Gastroesophageal sphincter (tissue), 4 donors: ENCODE measurements at regions not wholly inside any gene's neighbourhood (a gene's known extent, or its start where the extent isn't known, plus 50 kb on each side); places are given as distances from the start of the nearest gene placed in this dataset.
"Not testable (repeated sequence)": the region's sequence is repeated elsewhere in the genome, so short reads cannot be mapped to it uniquely, and the experiment has no call there.

Experiments used
- ATAC-seq: fragments of 150-250 bp; one replicate; pipeline ENCODE4 v1.9.1; 2016; ENCODE audit warnings: mild to moderate bottlenecking, moderate library complexity
- H3K27ac ChIP-seq, 4 donors: fragments of 200-600 bp; sonication (generic) in 3 of 4; 1 replicate in 3 of 4; 2 replicates in 1 of 4; pipeline ENCODE4 v1.5.1; 2016 to 2019
- H3K27me3 ChIP-seq: fragments of 200-600 bp; sonication (generic); one replicate; pipeline ENCODE4 v1.5.1; 2019
- H3K36me3 ChIP-seq, 2 donors: fragments of 200-600 bp; sonication (generic); one replicate each; pipeline ENCODE4 v1.5.1; 2019; ENCODE audit warnings: control low read depth in 1 of 2
- H3K4me1 ChIP-seq, 3 donors: fragments of 200-600 bp; sonication (generic); 1 replicate in 2 of 3; 2 replicates in 1 of 3; pipeline ENCODE4 v1.5.1; 2016 to 2019; ENCODE audit warnings: control low read depth in 2 of 3
- H3K4me3 ChIP-seq, 2 donors: fragments of 200-600 bp; sonication (generic); one replicate each; pipeline ENCODE4 v1.5.1; 2019; ENCODE audit warnings: mild to moderate bottlenecking in 1 of 2, moderate library complexity in 1 of 2
- H3K9me3 ChIP-seq, 3 donors: fragments of 200-600 bp; sonication (generic); one replicate each; pipeline ENCODE4 v1.5.1; 2017 to 2019; ENCODE audit warnings: control low read depth in 2 of 3
- EP300 ChIP-seq: sonication (generic); formaldehyde crosslinking; IDR thresholded peaks from one replicate; pipeline ENCODE4 v1.6.1; 2017; ENCODE audit warnings: antibody characterized with exemption, mild to moderate bottlenecking
- POLR2A ChIP-seq, 2 donors: fragments of 450-650 bp; IDR thresholded peaks; one replicate each; pipeline ENCODE4 v1.6.1; 2017; ENCODE audit warnings: antibody characterized with exemption in 2 of 2, mild to moderate bottlenecking in 2 of 2, moderate library complexity in 1 of 2
- POLR2AphosphoS5 ChIP-seq: sonication (generic); formaldehyde crosslinking; IDR thresholded peaks from one replicate; pipeline ENCODE4 v1.6.1; 2017; ENCODE audit warnings: antibody characterized with exemption
- WGBS, 2 donors: methylation state at CpG; one replicate each; pipeline ENCODE4 v1.1.5; 2018; ENCODE audit warnings: low coverage in 1 of 2; 5-methylcytosine and 5-hydroxymethylcytosine counted together
- TF ChIP-seq, protein P1 (sequence below), 4 experiments: fragments of 200-600 bp in 2 of 4; fragments of 450-650 bp in 2 of 4; sonication (generic) in 1 of 4; IDR thresholded peaks; one replicate each; pipeline ENCODE4 v1.5.1; 2017 to 2019; ENCODE audit warnings: antibody characterized with exemption in 4 of 4, mild to moderate bottlenecking in 2 of 4, moderate library complexity in 2 of 4

DNA sequence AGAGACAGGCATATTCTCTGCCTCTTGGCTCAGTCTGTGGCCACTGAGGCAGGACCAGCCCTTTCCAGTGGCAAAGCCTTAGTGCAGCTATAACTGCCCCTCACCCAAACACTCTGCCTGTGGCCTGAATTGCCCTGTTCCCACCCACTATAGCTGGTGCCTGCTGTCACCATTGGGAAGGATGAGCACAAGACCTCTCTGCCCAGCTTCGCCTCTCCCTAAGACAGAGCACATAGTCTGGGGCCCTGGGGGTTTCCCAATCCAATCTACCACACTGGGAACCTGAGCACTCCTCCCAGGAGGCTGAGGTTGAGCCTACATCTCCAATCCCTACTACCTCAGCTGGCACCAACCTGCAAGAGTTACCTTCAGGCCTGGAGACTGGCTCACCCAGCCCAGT is 670.4 kb downstream of the JRKL start:
- peaks cover 0 to 18% (median 0%) of the 10 kb centered on the region in 3 donors for H3K9me3 ChIP-seq
- TF ChIP-seq POLR2AphosphoS5: no peak
- no peak for TF ChIP-seq POLR2A (IDR thresholded peaks at IDR 0.05)
- no peak for TF ChIP-seq EP300
- TF ChIP-seq, protein P1, sequence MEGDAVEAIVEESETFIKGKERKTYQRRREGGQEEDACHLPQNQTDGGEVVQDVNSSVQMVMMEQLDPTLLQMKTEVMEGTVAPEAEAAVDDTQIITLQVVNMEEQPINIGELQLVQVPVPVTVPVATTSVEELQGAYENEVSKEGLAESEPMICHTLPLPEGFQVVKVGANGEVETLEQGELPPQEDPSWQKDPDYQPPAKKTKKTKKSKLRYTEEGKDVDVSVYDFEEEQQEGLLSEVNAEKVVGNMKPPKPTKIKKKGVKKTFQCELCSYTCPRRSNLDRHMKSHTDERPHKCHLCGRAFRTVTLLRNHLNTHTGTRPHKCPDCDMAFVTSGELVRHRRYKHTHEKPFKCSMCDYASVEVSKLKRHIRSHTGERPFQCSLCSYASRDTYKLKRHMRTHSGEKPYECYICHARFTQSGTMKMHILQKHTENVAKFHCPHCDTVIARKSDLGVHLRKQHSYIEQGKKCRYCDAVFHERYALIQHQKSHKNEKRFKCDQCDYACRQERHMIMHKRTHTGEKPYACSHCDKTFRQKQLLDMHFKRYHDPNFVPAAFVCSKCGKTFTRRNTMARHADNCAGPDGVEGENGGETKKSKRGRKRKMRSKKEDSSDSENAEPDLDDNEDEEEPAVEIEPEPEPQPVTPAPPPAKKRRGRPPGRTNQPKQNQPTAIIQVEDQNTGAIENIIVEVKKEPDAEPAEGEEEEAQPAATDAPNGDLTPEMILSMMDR (IDR thresholded peaks at IDR 0.05): no peak
- no peaks in the 10 kb centered on the region for H3K4me1 ChIP-seq
- no peak overlapping the region for H3K4me3 ChIP-seq
- no peaks in the 10 kb centered on the region for H3K27me3 ChIP-seq
- no peak overlapping the region for H3K27ac ChIP-seq
- no peaks in the 10 kb centered on the region for H3K36me3 ChIP-seq
- WGBS, 2 donors: 100% methylated on average over 1 of the region's 1 CpG; no CpG with 5 or more reads in 1 of the 2 donors
- no peak for ATAC-seq

DNA sequence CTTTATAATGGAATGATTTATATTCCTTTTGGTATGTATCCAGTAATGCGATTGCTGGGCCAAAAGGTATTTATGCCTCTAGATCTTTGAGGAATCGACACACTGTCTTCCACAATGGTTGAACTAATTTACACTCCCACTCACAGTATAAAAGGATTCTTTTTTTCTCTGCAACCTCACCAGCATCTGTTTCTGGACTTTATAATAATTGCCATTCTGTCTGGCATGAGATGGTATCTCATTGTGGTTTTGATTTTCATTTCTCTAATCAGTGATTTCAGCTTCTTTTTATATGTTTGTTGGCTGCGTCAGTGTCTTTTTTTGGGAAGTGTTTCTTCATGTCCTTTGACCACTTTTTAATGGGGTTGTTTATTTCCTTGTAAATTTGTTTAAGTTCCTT is 679.3 kb downstream of the JRKL start:
- WGBS, 2 donors: 73 to 82% methylated on average over 2 to 3 of the region's 3 CpGs
- no peak for ATAC-seq

DNA sequence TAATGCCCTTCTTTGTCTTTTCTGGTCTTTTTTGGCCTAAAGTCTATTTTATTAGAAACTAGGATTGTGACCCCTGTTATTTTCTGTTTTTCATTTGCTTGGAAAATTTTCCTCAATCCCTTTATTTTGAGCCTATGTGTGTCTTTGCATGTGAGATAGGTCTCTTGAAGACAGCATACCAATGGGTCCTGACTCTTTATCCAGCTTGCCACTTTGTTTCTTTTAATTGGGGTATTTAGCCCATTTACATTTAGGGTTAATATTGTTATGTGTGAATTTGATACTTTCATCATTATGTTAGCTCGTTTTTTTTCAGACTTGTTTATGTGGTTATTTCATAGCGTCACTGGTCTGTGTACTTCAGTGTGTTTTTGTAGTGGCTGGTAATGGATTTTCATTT is 682.6 kb downstream of the JRKL start:
- 71 to 79% methylated on average over 1 to 2 of the region's 2 CpGs for WGBS, 2 donors

More for the DNA sequence above, 679.3 kb downstream of the JRKL start:
- Histone ChIP-seq H3K9me3 (peaks cover 0 to 36% (median 0%) of the 10 kb centered on the region in 3 donors), H3K4me3 (no peak overlapping the region), H3K36me3 (no peaks in the 10 kb centered on the region), H3K27me3 (no peaks in the 10 kb centered on the region), H3K27ac (no peak overlapping the region), H3K4me1 (no peaks in the 10 kb centered on the region)
- TF ChIP-seq POLR2A (IDR thresholded peaks at IDR 0.05) (no peak), POLR2AphosphoS5 (no peak), EP300 (no peak)
- TF ChIP-seq, protein P1 (IDR thresholded peaks at IDR 0.05): no peak

DNA sequence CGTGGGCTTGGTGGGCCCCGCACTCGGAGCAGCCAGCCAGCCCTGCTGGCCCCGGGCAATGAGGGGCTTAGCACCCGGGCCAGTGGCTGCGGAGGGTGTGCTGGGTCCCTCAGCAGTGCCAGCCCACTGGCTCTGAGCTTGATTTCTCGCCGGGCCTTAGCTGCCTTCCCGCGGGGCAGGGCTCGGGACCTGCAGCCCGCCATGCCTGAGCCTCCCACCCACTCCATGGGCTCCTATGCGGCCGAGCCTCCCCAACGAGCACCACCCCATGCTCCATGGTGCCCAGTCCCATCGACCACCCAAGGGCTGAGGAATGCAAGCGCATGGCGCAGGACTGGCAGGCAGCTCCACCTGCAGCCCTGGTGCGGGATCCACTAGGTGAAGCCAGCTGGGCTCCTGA is 686.9 kb downstream of the JRKL start:
- H3K4me1 ChIP-seq, ATAC-seq, H3K27me3 ChIP-seq, H3K4me3 ChIP-seq, H3K27ac ChIP-seq, H3K36me3 ChIP-seq: not testable (repeated sequence)
- WGBS, 2 donors: no CpG with 5 or more reads among the region's 19 CpGs
- peaks cover 0 to 35% (median 0%) of the 10 kb centered on the region in 3 donors for H3K9me3 ChIP-seq

More for the DNA sequence above, 682.6 kb downstream of the JRKL start:
- Histone ChIP-seq H3K27me3 (no peaks in the 10 kb centered on the region), H3K27ac (no peak overlapping the region), H3K9me3 (peaks cover 0 to 46% (median 0%) of the 10 kb centered on the region in 3 donors), H3K4me1 (no peaks in the 10 kb centered on the region), H3K4me3 (no peak overlapping the region), H3K36me3 (no peaks in the 10 kb centered on the region)
- TF ChIP-seq, protein P1 (IDR thresholded peaks at IDR 0.05): no peak
- TF ChIP-seq POLR2AphosphoS5 (no peak), EP300 (no peak), POLR2A (IDR thresholded peaks at IDR 0.05) (no peak)
- no peak for ATAC-seq

DNA sequence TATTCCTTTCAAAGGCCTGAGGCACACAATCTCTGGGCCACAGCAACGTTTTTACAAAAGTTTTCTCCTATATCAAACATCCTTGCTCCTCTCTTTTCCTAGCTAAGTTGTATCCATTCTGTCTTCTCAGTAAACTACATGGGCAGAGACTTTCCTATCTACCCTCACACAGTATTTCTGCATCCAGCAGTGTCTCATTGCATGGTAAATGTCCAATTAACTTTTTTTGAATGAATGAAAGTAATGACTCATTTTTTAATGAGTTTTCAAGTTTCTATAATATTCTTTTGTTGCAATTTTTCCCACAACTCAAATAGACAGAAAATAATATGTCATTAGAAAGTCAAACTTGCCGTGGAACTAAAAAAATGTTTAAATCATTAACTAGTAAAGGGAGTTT is 688.6 kb downstream of the JRKL start:
- Histone ChIP-seq H3K9me3 (peaks cover 0 to 18% (median 0%) of the 10 kb centered on the region in 3 donors), H3K27me3 (no peaks in the 10 kb centered on the region), H3K4me1 (no peaks in the 10 kb centered on the region), H3K36me3 (no peaks in the 10 kb centered on the region), H3K4me3 (no peak overlapping the region), H3K27ac (no peak overlapping the region)
- 49 to 58% methylated on average over 2 of the region's 2 CpGs for WGBS, 2 donors
- TF ChIP-seq POLR2AphosphoS5 (no peak), EP300 (no peak), POLR2A (IDR thresholded peaks at IDR 0.05) (no peak)
- TF ChIP-seq, protein P1 (IDR thresholded peaks at IDR 0.05): no peak
- ATAC-seq: no peak
